Neural cell (in vitro differentiated cells): ENCODE measurements at regions not wholly inside any gene's neighbourhood (a gene's known extent, or its start where the extent isn't known, plus 50 kb on each side); places are given as distances from the start of the nearest gene placed in this dataset.

Experiments
- H2AFZ ChIP-seq: fragments of 200-600, 300-800 bp; sonication (generic), shearing (Covaris generic); 2 replicates; pipeline ENCODE4 v1.6.0; 2014; ENCODE audit warnings: low read depth, mild to moderate bottlenecking, antibody characterized with exemption, low read length, moderate library complexity
- H3F3A ChIP-seq: fragments of 200-600 bp; shearing (Covaris generic); 2 replicates; pipeline ENCODE4 v1.6.1; 2016; ENCODE audit warnings: mild to moderate bottlenecking, moderate library complexity, mixed read lengths, antibody characterized with exemption, low read length; ENCODE audit not compliant: insufficient read depth, poor library complexity, severe bottlenecking
- H3K27ac ChIP-seq: fragments of 200-600, 300-800 bp; sonication (generic), shearing (Covaris generic); 2 replicates; pipeline ENCODE4 v1.5.1; 2014; ENCODE audit warnings: mild to moderate bottlenecking, low read length, moderate library complexity
- H3K27me3 ChIP-seq: fragments of 300-800, 200-600 bp; sonication (generic), shearing (Covaris generic); 2 replicates; pipeline ENCODE4 v1.6.0; 2014; ENCODE audit warnings: mild to moderate bottlenecking, low read depth, low read length, moderate library complexity; ENCODE audit not compliant: insufficient read depth
- H3K36me3 ChIP-seq: fragments of 300-800, 200-600 bp; sonication (generic), shearing (Covaris generic); 2 replicates; pipeline ENCODE4 v1.5.1; 2014; ENCODE audit warnings: mild to moderate bottlenecking, antibody characterized with exemption, low read length, moderate library complexity; ENCODE audit not compliant: insufficient read depth
- H3K4me2 ChIP-seq: fragments of 300-800, 200-600 bp; sonication (generic), shearing (Covaris generic); 2 replicates; pipeline ENCODE4 v1.6.0; 2014; ENCODE audit warnings: mild to moderate bottlenecking, low read length
- H3K4me3 ChIP-seq: fragments of 300-800, 200-600 bp; sonication (generic), shearing (Covaris generic); 2 replicates; pipeline ENCODE4 v1.5.1; 2014; ENCODE audit warnings: mild to moderate bottlenecking, low read length, moderate library complexity
- H3K79me2 ChIP-seq: fragments of 200-600 bp; shearing (Covaris generic); replicated peaks from 2 replicates; pipeline ENCODE4 v1.6.0; 2014; ENCODE audit warnings: mild to moderate bottlenecking, low read length, moderate library complexity; ENCODE audit not compliant: insufficient read depth
- H3K9ac ChIP-seq: fragments of 300-800, 200-600 bp; sonication (generic), shearing (Covaris generic); 2 replicates; pipeline ENCODE4 v1.6.1; 2016; ENCODE audit warnings: mild to moderate bottlenecking, low read length, mixed read lengths
- H3K9me2 ChIP-seq: fragments of 200-600 bp; shearing (Covaris generic); 2 replicates; pipeline ENCODE4 v1.6.1; 2016; ENCODE audit warnings: mild to moderate bottlenecking, low read length, mixed read lengths; ENCODE audit not compliant: insufficient read depth
- H3K9me3 ChIP-seq: fragments of 200-600, 300-800 bp; sonication (generic), shearing (Covaris generic); 2 replicates; pipeline ENCODE4 v1.6.1; 2016; ENCODE audit warnings: mild to moderate bottlenecking, mixed run types, low read length, moderate library complexity, mixed read lengths
- H4K20me1 ChIP-seq: fragments of 200-600 bp; shearing (Covaris generic); 2 replicates; pipeline ENCODE4 v1.6.1; 2016; ENCODE audit warnings: mild to moderate bottlenecking, mixed run types; ENCODE audit not compliant: insufficient read depth
- EP300 ChIP-seq: fragments of 450-650 bp; conservative IDR thresholded peaks from 2 replicates; pipeline ENCODE4 v1.6.1; 2014; ENCODE audit warnings: antibody characterized with exemption, mild to moderate bottlenecking, moderate library complexity; ENCODE audit not compliant: poor library complexity, severe bottlenecking
- EZH2 ChIP-seq: fragments of 200-600, 300-800 bp; shearing (Covaris generic), sonication (generic); IDR thresholded peaks from 2 replicates; pipeline ENCODE4 v1.6.1; 2014; ENCODE audit warnings: antibody characterized with exemption, low read length, borderline replicate concordance, mild to moderate bottlenecking; ENCODE audit not compliant: insufficient read depth, poor library complexity, severe bottlenecking
- MXI1 ChIP-seq: fragments of 450-650 bp; conservative IDR thresholded peaks from 2 replicates; pipeline ENCODE4 v1.6.1; 2014; ENCODE audit warnings: antibody characterized with exemption, mild to moderate bottlenecking; ENCODE audit not compliant: poor library complexity, severe bottlenecking
- POLR2AphosphoS5 ChIP-seq: IDR thresholded peaks from 2 replicates; pipeline ENCODE4 v1.6.1; 2012
- RAD21 ChIP-seq: fragments of 450-650 bp; conservative IDR thresholded peaks from 2 replicates; pipeline ENCODE4 v1.6.1; 2014; ENCODE audit warnings: antibody characterized with exemption, mild to moderate bottlenecking, moderate library complexity
- SMC3 ChIP-seq: fragments of 450-650 bp; conservative IDR thresholded peaks from 2 replicates; pipeline ENCODE4 v1.6.1; 2014; ENCODE audit warnings: antibody characterized with exemption, mild to moderate bottlenecking, moderate library complexity; ENCODE audit not compliant: poor library complexity
- TAF1 ChIP-seq: IDR thresholded peaks from 2 replicates; pipeline ENCODE4 v1.6.1; 2012; ENCODE audit warnings: low read depth
- TF ChIP-seq, protein P1 (sequence below): IDR thresholded peaks from 2 replicates; pipeline ENCODE4 v1.6.1; 2012; ENCODE audit warnings: borderline replicate concordance
- TF ChIP-seq, protein P2 (sequence below): fragments of 450-650 bp; IDR thresholded peaks from 2 replicates; pipeline ENCODE4 v1.5.1; 2014; ENCODE audit warnings: antibody characterized with exemption, mild to moderate bottlenecking, moderate library complexity; ENCODE audit not compliant: poor library complexity, severe bottlenecking

DNA sequence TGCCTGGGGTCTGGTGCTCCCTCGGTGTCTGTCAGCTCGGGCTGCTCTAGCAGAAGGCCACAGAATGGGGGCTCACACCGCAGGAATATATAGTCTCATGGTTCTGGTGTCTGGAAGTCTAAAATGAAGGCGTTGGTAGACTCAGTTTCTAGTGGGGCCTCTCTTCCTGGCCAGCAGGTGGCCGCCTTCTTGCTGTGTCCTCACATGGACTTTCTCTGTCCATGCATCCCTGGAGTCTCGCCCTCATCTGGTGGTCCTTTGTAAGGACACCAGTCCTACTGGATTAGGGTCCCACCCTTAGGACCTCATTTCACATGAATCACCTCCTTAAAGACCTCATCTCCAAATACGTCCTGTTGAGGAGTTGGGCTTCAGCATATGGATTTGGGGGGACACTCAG lies 65.7 kb downstream of the RRM2 start:
- H4K20me1 ChIP-seq, result no peaks in the 10 kb centered on the region
- H3K4me2 ChIP-seq, result no peak overlapping the region
- no peaks in the 10 kb centered on the region for H3F3A ChIP-seq
- no peaks in the 10 kb centered on the region for H3K27me3 ChIP-seq
- no peaks in the 10 kb centered on the region for H3K79me2 ChIP-seq
- H2AFZ ChIP-seq, result no peak overlapping the region
- H3K36me3 ChIP-seq, result no peaks in the 10 kb centered on the region
- H3K4me3 ChIP-seq, result no peak overlapping the region
- no peak overlapping the region for H3K27ac ChIP-seq
- H3K9ac ChIP-seq, result no peak overlapping the region
- no peaks in the 10 kb centered on the region for H3K9me2 ChIP-seq
- no peaks in the 10 kb centered on the region for H3K9me3 ChIP-seq
- TF ChIP-seq, protein P1, sequence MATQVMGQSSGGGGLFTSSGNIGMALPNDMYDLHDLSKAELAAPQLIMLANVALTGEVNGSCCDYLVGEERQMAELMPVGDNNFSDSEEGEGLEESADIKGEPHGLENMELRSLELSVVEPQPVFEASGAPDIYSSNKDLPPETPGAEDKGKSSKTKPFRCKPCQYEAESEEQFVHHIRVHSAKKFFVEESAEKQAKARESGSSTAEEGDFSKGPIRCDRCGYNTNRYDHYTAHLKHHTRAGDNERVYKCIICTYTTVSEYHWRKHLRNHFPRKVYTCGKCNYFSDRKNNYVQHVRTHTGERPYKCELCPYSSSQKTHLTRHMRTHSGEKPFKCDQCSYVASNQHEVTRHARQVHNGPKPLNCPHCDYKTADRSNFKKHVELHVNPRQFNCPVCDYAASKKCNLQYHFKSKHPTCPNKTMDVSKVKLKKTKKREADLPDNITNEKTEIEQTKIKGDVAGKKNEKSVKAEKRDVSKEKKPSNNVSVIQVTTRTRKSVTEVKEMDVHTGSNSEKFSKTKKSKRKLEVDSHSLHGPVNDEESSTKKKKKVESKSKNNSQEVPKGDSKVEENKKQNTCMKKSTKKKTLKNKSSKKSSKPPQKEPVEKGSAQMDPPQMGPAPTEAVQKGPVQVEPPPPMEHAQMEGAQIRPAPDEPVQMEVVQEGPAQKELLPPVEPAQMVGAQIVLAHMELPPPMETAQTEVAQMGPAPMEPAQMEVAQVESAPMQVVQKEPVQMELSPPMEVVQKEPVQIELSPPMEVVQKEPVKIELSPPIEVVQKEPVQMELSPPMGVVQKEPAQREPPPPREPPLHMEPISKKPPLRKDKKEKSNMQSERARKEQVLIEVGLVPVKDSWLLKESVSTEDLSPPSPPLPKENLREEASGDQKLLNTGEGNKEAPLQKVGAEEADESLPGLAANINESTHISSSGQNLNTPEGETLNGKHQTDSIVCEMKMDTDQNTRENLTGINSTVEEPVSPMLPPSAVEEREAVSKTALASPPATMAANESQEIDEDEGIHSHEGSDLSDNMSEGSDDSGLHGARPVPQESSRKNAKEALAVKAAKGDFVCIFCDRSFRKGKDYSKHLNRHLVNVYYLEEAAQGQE, result no peak
- TF ChIP-seq SMC3 (no peak), RAD21 (no peak)
- TF ChIP-seq, protein P2, sequence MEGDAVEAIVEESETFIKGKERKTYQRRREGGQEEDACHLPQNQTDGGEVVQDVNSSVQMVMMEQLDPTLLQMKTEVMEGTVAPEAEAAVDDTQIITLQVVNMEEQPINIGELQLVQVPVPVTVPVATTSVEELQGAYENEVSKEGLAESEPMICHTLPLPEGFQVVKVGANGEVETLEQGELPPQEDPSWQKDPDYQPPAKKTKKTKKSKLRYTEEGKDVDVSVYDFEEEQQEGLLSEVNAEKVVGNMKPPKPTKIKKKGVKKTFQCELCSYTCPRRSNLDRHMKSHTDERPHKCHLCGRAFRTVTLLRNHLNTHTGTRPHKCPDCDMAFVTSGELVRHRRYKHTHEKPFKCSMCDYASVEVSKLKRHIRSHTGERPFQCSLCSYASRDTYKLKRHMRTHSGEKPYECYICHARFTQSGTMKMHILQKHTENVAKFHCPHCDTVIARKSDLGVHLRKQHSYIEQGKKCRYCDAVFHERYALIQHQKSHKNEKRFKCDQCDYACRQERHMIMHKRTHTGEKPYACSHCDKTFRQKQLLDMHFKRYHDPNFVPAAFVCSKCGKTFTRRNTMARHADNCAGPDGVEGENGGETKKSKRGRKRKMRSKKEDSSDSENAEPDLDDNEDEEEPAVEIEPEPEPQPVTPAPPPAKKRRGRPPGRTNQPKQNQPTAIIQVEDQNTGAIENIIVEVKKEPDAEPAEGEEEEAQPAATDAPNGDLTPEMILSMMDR, result no peak

DNA sequence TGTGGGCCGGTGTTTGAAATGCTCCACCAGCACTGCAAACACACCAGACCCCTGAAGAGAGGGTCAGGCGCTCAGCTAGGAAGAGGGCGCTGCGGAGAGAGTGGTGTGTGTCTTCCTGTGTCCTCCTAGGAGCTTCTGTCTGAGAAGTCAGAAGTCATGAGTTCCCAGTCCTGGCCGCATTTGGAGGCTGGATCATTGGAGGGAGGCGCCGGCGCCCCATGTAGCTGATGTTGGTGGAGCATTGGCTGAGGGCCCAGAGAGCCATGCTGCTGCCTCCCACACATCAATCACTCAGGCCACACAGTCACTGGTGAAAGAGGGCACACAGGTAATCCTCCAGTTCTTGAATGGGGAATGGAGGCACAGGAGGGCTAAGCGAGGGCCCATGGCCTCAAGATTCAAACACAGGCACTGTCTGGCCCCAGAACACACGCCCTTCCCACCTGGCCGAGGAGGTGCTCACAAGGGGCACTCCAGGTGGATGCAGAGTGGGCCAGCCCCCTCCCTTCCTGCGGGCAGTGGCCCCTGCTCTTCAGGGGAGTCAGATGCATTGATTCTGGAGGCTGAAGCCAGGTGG lies 66.3 kb downstream of the RRM2 start:
- H3K27me3 ChIP-seq, result no peaks in the 10 kb centered on the region
- no peak overlapping the region for H3K4me2 ChIP-seq
- no peaks in the 10 kb centered on the region for H3K9me2 ChIP-seq
- no peaks in the 10 kb centered on the region for H4K20me1 ChIP-seq
- H3K27ac ChIP-seq, result no peak overlapping the region
- H3K4me3 ChIP-seq, result no peak overlapping the region
- no peaks in the 10 kb centered on the region for H3K79me2 ChIP-seq
- H3K9me3 ChIP-seq, result no peaks in the 10 kb centered on the region
- H3F3A ChIP-seq, result no peaks in the 10 kb centered on the region
- TF ChIP-seq EP300, result no peak
- no peak for TF ChIP-seq SMC3
- no peak for TF ChIP-seq RAD21
- no peak for TF ChIP-seq TAF1
- TF ChIP-seq, protein P2, result no peak
- TF ChIP-seq, protein P1, result no peak
- TF ChIP-seq POLR2AphosphoS5, result no peak
- no peak for TF ChIP-seq MXI1
- TF ChIP-seq EZH2, result no peak
- no peak overlapping the region for H2AFZ ChIP-seq
- no peaks in the 10 kb centered on the region for H3K36me3 ChIP-seq
- no peak overlapping the region for H3K9ac ChIP-seq
